IPS-NIHi11 (cell line): ENCODE measurements at regions not wholly inside any gene's neighbourhood (a gene's known extent, or its start where the extent isn't known, plus 50 kb on each side); places are given as distances from the start of the nearest gene placed in this dataset.
A peak's percentile ranks its signal among the peaks of the same experiment; 100 is the strongest.
"Not testable (repeated sequence)": the region's sequence is repeated elsewhere in the genome, so short reads cannot be mapped to it uniquely, and the experiment has no call there.

Source experiments
- DNase-seq: peaks from one replicate; pipeline ENCODE4 v3.0.0; 2012; ENCODE audit warnings: mixed read lengths, low spot score

- DNase-seq = no peak
Observed at GRCh38 chr2:196279541-196279940, 108.2 kb upstream of the STK17B start.

- DNase-seq = no peak
Observed at GRCh38 chr2:196284144-196284844, 112.9 kb upstream of the STK17B start.

- no peak for DNase-seq
Observed at GRCh38 chr2:196284866-196285557, 113.6 kb upstream of the STK17B start.

GRCh38 chr2:196286821-196287220, 115.4 kb upstream of the STK17B start:
- DNase-seq = no peak

GRCh38 chr2:196287523-196287922, 116.1 kb upstream of the STK17B start:
- DNase-seq = no peak

GRCh38 chr2:196288006-196288538, 116.7 kb upstream of the STK17B start:
- no peak for DNase-seq

GRCh38 chr2:196289000-196289399, 117.6 kb upstream of the STK17B start:
- DNase-seq = no peak

GRCh38 chr2:196290136-196290535, 118.8 kb upstream of the STK17B start:
- DNase-seq = no peak

GRCh38 chr2:196290569-196290968, 119.2 kb upstream of the STK17B start:
- DNase-seq = no peak

GRCh38 chr2:196291426-196291825, 120.0 kb upstream of the STK17B start:
- no peak for DNase-seq

GRCh38 chr2:196291873-196292800, 120.8 kb upstream of the STK17B start:
- peak; percentile 17 for DNase-seq

- no peak for DNase-seq
Observed at GRCh38 chr2:196293751-196294515, 122.6 kb upstream of the STK17B start.

GRCh38 chr2:196294516-196294909, 123.1 kb upstream of the STK17B start:
- no peak for DNase-seq

GRCh38 chr2:196295005-196295404, 123.6 kb upstream of the STK17B start:
- DNase-seq = no peak

GRCh38 chr2:196298106-196298723, 126.8 kb upstream of the STK17B start:
- DNase-seq = not testable (repeated sequence)

GRCh38 chr2:196307775-196308305, 136.5 kb upstream of the STK17B start:
- DNase-seq = no peak

- DNase-seq = no peak
Observed at GRCh38 chr2:196309691-196310090, 138.3 kb upstream of the STK17B start.

GRCh38 chr2:196314157-196314556, 142.8 kb upstream of the STK17B start:
- DNase-seq = no peak

GRCh38 chr2:196314780-196315179, 143.4 kb upstream of the STK17B start:
- DNase-seq = no peak

- no peak for DNase-seq
Observed at GRCh38 chr2:196315388-196316049, 144.1 kb upstream of the STK17B start.
